DMS 273 (cell line): ENCODE measurements at regions not wholly inside any gene's neighbourhood (a gene's known extent, or its start where the extent isn't known, plus 50 kb on each side); places are given as distances from the start of the nearest gene placed in this dataset.
"Not testable (repeated sequence)": the region's sequence is repeated elsewhere in the genome, so short reads cannot be mapped to it uniquely, and the experiment has no call there.

ENCODE experiments used
- DNase-seq: peaks from one replicate; lab custom pipeline; 2025; ENCODE audit not compliant: unreplicated experiment; lab: John Stamatoyannopoulos, UW

DNA sequence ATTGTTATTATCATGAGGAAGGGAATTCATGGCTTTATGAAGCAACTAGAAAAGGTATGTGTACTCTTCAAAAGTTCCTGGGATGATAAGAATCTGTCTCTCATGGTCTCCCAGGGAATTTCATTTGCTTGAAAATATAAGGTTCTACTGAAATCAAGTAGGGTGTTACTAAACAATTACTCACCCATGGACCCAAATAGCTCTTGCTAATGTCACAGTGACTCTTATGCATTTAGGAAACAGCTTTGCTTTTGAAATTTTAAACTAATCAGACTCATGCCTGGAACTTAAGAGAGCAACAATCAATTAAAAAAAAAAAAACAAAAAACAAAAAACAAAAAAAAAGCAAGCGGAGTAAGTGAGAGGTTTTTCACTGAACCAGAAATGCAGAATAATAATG, 1546.3 kb upstream of the TENM4 start:
- no peak for DNase-seq

DNA sequence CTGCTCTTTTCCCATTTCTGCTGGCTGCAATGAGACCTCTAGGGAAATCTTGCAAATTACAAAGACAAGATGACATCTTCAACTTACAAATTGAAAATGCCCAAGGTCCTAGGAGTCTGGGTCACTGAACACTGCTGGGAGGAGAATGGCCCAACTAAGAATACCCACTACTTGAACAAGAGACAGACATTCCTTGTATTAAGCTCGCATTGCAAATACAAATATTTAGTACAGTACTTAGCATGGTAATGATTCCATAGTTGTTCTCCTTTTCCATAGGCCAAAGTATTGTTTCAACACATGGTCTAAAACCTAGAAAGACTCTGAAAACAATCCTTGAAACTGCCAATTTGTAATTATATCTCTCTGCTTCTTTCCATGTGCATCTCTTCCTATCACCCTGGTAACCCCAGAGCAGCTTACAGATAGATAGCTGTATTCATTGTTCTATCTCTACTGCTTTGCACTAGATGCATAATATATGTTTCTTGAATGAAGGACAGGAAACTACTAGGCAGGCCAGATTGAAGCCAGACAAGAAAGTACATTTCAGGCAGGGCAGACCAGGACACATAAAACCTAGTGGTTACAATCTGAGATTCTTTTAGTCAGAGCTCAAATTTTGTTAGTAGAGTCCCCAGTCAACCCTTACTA, 1545.7 kb upstream of the TENM4 start:
- DNase-seq: no peak

DNA sequence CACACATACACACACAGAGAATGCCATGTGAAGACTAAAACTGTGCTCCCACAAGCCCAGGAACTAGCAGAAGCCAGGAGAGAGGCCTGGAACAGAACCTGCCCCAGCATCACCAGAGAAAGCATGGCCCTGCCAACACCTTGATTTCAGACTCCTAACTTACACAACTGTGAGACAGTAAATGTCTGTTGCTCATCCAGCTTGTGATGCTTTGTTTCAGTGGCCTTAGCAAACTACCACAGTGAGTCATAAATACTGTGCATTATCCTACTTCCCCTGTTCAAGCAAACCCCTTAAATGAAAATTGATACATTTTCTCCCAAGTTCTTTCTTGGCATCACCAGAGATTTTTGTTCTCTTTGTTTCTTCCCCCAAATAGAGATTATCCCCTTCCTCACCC, 1539.4 kb upstream of the TENM4 start:
- DNase-seq: no peak

DNA sequence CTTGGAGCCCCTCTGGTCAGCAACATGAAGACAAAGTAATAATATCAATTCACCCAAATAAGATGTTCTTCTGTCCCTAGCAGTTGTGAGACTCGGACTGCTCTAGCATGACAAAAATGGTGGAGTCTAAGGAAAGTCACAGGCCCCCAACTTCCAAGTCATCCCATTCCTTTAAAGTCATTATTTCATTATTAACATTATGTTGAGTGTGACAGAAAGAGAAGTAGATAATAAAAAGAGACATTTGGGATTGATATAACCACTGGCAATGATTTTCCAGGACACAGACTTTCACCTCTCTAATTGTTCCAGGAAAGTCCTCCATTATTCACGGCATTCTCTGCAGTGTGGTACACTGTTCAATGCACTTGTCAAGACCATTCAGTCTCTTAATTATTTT, 1533.0 kb upstream of the TENM4 start:
- DNase-seq: no peak

DNA sequence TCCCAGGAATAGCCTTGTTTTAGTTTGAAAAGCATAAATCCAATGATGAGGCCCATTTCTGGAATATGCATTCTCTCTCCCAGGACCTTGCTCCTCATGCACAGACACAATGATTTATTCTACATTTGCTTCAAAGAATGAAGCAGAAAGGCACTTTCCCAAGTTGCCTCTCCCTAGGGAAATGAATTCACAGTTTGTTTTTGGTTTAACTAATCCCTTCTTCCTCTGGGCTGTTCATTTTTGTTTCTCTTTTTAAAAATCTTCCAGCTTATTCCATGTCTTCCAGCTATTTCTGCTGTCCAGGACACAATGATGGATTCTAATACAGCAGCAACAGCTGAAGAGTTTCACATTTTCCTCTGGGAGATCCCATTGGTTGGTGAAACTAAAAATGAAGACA, 1529.2 kb upstream of the TENM4 start:
- no peak for DNase-seq

DNA sequence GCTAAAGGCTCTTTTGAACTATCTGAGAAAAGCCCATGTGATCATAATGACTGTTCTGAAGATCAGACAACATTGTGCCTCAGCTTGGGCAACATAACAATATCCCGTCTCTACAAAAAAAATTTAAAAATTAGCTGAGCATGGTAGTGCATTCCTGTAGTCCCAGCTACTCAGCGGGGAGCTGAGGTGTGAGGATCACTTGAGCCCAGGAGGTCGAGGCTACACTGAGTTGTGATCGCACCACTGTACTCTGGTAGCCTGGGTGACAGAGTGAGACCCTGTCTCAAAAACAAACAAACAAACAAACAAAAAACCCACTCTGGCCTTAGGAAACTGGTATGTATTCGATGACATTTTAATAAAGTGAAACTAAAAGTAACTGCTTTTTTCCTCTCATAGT, 1526.8 kb upstream of the TENM4 start:
- DNase-seq: no peak

DNA sequence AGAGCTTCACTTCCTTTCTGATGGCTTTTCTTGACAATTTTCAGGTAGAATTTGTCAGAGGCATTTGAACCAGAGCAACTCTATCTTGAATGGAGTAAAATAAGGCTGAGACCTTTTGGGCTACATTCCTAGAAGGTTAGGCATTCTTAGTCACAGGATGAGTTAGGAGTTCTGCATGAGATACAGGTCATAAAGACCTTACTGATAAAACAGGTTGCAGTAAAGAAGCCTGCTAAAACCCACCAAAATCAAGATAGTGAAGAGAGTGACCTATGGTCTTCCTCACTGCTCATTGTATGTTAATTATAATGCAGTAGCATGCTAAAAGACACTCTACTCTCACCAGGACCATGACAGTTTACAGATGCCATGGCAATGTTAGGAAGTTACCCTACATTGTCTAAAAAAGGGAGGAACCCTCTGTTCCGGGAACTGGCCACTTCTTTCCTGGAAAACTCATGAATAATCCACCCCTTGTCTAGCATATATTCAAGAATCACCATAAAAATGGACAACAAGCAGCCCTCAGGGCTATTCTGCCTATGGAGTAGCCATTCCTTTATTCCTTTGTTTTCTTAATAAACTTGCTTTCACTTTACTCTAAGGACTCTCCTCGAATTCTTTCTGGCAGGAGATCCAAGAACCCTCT, 1519.7 kb upstream of the TENM4 start:
- DNase-seq: no peak

DNA sequence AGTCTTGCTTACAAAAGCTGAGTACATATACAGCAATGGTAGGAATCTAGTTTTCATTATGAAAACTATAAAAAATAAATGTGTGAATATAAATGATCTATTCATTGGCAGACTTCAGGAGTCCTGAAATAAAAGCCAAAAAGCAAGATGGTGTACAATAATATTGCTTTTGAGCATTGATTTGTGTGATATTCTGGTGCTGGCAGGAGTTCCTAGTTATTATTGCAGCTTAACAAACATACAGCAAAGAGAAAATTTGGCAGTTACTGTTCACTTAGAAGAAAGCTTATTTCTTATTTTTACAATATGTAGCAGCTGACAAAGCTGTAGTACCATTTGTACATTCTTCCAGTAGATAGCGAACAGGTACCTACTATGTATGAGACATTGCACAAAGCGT, 1518.9 kb upstream of the TENM4 start:
- DNase-seq: no peak

DNA sequence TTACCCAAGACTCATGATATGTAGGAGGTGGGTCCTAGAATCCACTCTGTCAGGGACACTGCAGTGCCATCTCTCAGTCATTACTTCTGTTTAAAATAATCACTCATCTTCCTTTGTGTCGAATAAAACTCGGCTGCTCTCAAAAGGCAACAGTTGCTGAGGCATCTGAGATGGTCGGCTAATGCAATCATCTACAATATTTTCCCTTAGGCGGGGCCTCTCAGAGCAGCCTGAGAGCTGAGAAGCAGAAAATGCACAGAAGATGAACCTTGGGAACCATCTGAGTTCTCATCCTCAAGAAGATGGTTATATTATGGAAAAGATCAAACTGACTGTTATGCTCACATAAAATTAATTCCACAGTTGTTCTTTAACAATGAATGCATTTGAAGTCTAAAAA, 1518.2 kb upstream of the TENM4 start:
- DNase-seq: no peak

DNA sequence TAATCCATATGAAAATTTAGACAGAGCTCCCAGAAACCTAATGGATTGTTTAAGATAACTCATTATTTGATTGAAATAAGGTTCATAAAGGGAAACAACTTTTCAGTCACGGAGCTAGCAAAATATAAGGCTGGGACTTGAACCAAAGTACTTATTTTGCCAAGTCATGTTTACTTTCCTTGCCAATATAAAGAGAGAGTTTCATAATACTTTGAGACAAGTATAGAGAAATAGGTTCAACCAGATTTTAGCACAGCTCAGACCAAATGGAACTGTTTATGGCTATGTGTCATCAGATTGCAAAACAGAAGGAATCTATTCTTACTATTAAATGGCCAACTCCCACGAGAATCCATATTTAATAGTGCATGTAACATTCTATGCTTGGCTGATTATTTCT, 1517.5 kb upstream of the TENM4 start:
- DNase-seq: no peak

DNA sequence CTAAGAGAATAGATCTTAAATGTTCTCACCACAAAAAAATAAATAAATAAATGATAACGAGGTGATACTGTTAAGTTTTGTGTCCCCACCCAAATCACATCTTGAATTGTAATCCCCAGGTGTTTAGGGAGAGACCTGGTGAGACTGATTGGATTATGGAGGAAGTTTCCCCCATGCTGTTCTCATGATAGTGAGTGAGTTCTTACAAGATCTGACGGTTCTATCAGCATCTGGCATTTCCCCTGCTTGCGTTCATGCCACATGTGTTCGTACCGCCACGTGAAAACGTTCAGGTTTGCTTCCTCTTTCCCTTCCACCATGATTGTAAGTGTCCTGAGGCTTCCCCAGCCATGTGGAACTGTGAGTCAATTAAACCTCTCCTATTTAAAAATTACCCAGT, 1514.8 kb upstream of the TENM4 start:
- no peak for DNase-seq

DNA sequence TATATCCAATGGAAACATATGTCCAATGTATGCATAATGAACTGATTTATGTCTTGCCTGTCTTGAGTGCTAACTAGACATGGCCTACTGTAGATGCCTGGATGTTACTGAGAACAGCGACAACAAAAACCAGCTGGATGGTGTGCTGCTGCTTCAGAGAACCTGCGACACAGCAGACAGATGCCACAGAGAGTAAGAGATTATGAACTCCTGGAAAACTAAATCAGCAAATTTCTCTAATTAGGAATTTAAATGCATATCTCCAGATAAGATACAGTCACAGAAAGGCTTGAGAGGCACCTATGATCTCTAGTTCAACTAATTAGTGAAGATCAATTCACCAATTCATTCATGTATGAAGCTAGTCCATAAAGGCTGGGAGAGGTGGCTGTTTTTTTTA, 1508.0 kb upstream of the TENM4 start:
- no peak for DNase-seq

DNA sequence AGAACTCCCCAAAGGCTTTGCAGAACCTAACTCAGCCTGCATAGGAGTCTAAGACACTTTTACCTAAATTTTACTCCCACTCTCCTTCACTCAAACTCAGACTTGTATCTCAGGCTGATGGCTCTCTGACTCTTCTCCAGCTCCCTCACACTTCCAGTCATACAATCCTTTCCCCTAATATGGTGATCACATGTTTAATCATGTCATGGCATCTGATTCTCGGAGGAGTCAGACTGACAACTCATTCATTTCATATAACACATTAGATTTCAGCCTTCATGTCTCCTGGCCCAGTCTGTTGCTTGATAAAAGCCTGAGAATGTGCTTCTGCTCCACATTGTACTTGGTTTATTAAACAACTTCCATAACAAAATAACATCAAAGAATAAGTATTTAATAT, 1503.9 kb upstream of the TENM4 start:
- no peak for DNase-seq

DNA sequence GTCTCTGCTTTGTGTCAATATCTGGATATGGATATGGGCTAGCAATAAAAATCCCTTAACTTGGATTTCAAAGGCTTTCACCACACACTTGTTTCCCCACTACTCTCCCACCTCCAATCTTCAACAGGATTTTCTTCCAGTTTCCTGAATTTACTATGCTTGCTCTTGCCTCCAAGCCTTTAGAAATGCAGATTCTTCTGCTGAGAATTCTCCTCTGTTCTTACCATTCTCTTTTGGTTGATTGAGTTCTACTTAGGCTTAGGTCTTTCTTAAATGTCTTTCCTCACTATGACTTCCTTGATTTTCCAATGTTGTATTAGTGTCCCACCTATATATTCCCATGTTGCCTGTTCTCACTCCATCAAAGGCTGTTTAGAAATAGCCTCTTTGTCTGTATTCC, 1502.4 kb upstream of the TENM4 start:
- DNase-seq: no peak

DNA sequence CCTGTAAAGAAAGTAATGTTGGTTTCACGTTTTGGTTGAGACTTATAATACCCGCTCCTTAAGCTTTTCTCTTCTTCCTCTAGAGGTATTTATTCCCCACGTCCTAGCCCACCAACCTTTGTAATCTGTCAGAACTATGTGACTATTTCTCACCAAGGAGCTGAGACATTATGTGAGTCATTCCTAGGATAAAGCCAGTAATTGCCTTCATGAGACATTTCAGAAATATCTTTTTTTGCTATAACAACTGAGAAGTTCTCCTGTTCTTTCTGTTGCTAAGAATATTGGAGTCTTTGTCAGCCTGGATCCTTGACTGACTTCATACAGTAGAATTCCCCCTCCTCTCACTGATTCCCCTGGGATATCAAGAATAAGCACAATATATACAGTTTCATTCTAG, 1497.0 kb upstream of the TENM4 start:
- no peak for DNase-seq

DNA sequence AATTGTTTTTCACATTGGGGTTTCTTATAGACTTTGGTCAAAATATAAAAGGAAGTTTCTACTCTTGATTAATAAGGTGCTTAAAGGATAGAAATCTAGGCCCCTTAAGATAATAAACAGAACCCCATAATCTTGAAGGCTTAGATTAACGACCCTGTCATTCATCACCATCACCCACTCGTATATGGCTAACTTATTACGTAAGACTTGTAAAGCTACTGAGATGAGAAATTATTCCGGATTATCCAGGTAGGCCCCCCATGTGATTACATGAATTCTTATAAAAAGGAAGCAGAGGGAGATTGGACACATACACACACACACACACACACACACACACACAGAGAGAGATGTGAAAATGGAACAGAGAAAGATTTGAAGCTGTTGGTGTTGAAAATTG, 1489.2 kb upstream of the TENM4 start:
- DNase-seq: no peak

DNA sequence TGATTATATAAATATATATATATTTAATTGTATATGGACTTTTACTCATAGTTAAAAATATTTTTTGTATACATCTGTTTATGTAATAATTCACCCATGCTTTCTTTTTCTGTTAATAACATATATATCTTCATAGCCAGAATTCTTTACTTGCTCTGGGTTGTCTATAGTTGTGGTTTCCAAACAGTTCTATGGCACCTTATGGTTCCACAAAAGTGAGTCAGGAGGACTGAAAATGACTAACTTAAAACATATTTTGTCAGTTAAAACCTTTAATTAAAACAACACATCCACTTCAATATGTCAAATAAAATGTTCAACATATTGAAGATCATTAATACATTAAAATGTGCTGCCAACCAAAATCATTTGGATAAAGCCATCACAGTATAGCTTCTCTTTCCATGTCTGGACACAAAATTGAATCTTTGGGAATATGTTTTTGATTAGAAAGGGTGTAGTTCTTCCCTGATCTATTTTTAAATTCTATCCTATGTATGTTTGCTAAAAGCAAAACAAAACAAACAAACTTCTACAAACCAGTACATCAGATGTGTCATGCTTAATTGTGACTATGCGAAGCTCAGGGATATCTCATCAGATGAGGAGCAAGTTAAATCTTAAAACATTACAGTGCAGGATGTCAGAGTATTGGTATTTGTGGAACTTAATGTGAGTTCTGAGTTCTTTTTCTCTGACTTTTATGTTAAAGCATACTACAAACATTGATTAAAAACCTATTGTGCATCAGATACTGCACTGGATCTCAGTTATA, 1488.4 kb upstream of the TENM4 start:
- no peak for DNase-seq

DNA sequence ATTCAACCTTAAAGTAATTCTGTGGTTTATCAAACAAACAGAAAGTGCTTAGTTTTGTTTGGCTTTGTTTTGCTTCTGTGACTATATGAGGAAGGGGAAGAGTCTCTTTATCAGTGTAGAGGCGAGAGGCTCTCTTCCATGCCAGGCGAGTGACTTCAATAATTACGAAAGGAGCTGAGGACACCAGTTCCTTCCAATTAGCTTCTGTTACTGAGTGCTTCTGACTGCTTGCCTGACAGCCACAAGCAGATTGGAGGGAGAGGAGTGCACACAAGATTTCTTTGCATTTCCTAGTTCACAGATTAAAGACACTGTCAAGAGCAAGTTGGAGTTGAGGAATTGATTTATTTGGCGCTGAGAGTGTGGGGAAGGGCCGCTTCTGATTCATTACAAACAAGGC, 1484.5 kb upstream of the TENM4 start:
- DNase-seq: no peak

DNA sequence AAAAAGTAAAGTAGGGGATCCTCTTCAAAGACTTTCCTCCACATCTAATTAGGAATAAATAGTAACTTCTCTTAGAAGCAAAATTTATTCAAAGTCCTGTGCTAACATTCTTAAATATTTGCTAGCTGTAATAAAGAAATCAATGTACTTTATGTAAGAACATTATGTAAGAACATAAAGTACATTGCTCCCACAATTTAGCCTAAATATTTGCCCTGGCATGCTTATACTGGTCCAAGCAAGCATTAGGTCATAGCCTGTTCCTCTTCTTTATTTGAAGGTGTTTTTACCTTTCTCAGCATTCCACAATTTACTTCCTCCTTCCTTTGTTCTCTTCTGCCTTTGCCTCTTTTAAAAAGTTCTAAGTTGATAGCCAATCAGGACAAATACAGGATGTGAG, 1480.5 kb upstream of the TENM4 start:
- DNase-seq: not testable (repeated sequence)

DNA sequence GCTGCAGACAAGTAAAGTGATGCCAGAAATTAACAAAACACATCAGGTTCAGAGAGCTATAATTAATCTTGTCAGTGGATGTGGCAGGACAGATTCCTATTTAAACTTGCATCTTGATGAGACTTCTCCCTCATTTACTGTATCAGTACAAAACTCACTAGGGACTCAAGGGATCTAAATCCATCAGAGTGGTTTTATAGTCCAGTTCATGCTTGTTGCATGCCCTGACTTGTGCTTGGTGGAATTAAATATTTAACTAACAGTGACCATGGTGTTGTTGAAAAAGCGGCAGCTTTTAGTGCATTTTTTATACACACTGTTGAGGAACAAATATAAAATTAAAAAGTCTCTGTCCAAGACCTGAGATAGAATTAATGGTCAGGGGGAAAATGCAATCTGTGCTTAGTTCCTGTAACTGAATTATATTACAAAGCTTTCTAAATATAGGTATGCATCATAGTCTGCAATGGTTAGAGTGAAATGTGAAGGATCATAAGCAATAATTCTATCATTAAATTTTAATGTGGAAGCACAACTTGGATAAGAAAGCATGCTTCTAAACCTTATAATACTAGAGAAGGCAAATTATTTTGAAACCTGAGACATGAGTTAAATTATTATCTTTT, 1475.5 kb upstream of the TENM4 start:
- no peak for DNase-seq

DNA sequence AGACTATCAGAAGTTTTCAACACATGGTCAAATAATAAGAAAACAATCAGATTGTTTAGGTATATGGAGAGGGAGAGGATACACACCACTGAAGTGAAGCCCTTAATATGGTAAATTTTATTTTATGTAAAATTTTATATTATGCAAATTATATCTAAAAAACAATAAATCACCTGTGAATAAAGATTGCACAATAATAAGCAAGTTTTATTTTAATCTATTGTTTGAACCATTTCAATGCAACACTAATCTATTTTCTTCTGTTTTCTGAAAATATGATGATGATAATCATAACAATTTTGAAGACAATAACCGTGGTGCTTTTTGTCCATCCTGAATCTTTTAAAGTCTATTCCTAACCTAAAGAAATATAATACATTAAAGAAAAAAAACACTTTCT, 1473.5 kb upstream of the TENM4 start:
- DNase-seq: no peak

DNA sequence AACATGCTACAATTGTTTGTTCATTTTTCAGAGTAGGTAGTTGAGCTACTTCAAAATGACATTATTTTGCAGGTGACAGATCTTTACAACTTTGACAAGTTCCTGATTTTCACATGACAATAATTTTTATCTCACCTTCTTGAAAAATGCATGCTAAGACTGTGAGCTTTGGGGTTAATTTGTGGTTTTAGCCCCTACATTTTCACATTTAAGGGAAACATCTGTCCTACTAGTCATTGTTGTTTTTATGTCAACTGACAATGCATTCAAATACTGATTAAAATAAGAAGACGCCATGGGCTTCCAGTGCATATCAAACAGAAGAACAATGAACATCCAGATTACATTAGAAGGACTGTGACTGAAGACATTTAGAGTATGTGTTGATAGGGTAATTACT, 1470.8 kb upstream of the TENM4 start:
- no peak for DNase-seq
